SK-N-SH (cell line): ENCODE measurements at regions not wholly inside any gene's neighbourhood (a gene's known extent, or its start where the extent isn't known, plus 50 kb on each side); places are given as distances from the start of the nearest gene placed in this dataset.

Source experiments
- CTCF ChIA-PET: fragments of 300-600, 350-600 bp; formaldehyde crosslinking; extraction: SDS; loops from one replicate; lab custom pipeline; 2021; lab: Yijun Ruan, JAX
- POLR2A ChIA-PET: fragments of 350-600 bp; sonication (Branson Sonifier 250); formaldehyde crosslinking; extraction: SDS; loops from one replicate; lab custom pipeline; 2020; ENCODE audit warnings: antibody characterized with exemption, inconsistent platforms; lab: Yijun Ruan, JAX
- DNase-seq: peaks from one replicate; pipeline ENCODE4 v3.0.0; 2012
- H2AFZ ChIP-seq: fragments of 200-600 bp; sonication (generic); 2 replicates; pipeline ENCODE4 v1.8.1; 2016; ENCODE audit warnings: antibody characterized with exemption, mild to moderate bottlenecking, low read depth
- H3F3A ChIP-seq: fragments of 200-600 bp; sonication (generic); replicated peaks from 2 replicates; pipeline ENCODE3; 2016; ENCODE audit warnings: antibody characterized with exemption, mild to moderate bottlenecking; ENCODE audit not compliant: insufficient read depth
- H3K27ac ChIP-seq, 2 experiments: fragments of 200-500 bp in 1 of 2; fragments of 200-600 bp in 1 of 2; sonication (Bioruptor generic) in 1 of 2; sonication (generic), shearing (Covaris generic) in 1 of 2; 2 replicates each; pipeline versions ENCODE4 v1.5.1 to v1.6.1; 2014 to 2016; ENCODE audit warnings: low read depth in 2 of 2, inconsistent platforms in 1 of 2, low read length in 1 of 2, mild to moderate bottlenecking in 1 of 2, mixed read lengths in 1 of 2
- H3K27me3 ChIP-seq: fragments of 200-600 bp; sonication (generic), shearing (Covaris generic); 2 replicates; pipeline ENCODE4 v1.6.1; 2016; ENCODE audit warnings: mixed run types; ENCODE audit not compliant: insufficient read depth
- H3K36me3 ChIP-seq, 2 experiments: fragments of 200-500 bp in 1 of 2; fragments of 200-600 bp in 1 of 2; sonication (Bioruptor generic) in 1 of 2; sonication (generic) in 1 of 2; replicated peaks in 1 of 2; 2 replicates each; pipeline versions ENCODE3 to v1.5.1; 2014 to 2016; ENCODE audit warnings: low read length in 1 of 2, mild to moderate bottlenecking in 1 of 2; ENCODE audit not compliant: insufficient read depth in 2 of 2, control insufficient read depth in 1 of 2
- H3K4me1 ChIP-seq, 2 experiments: fragments of 200-500 bp in 1 of 2; fragments of 200-600 bp in 1 of 2; sonication (Bioruptor generic) in 1 of 2; sonication (generic), shearing (Covaris generic) in 1 of 2; 2 replicates each; pipeline versions ENCODE4 v1.5.1 to v1.6.1; 2014 to 2016; ENCODE audit warnings: low read depth in 1 of 2, low read length in 1 of 2, mixed run types in 1 of 2; ENCODE audit not compliant: insufficient read depth in 2 of 2, control insufficient read depth in 1 of 2
- H3K4me2 ChIP-seq: fragments of 200-600 bp; sonication (generic), shearing (Covaris generic); 2 replicates; pipeline ENCODE4 v1.6.1; 2017; ENCODE audit warnings: mixed run types
- H3K4me3 ChIP-seq, 2 experiments: fragments of 200-500 bp in 1 of 2; fragments of 200-600 bp in 1 of 2; sonication (Bioruptor generic) in 1 of 2; sonication (generic), shearing (Covaris generic) in 1 of 2; 2 replicates each; pipeline versions ENCODE4 v1.5.1 to v1.8.1; 2014 to 2016; ENCODE audit warnings: low read depth in 2 of 2, inconsistent platforms in 1 of 2, low read length in 1 of 2, mild to moderate bottlenecking in 1 of 2, mixed read lengths in 1 of 2, moderate library complexity in 1 of 2
- H3K79me2 ChIP-seq: fragments of 200-600 bp; sonication (generic); 2 replicates; pipeline ENCODE4 v1.8.1; 2017; ENCODE audit warnings: mild to moderate bottlenecking; ENCODE audit not compliant: insufficient read depth
- H3K9ac ChIP-seq: fragments of 200-600 bp; sonication (generic); 2 replicates; pipeline ENCODE4 v1.6.1; 2017; ENCODE audit warnings: mixed run types
- H3K9me2 ChIP-seq: fragments of 200-600 bp; sonication (generic); 2 replicates; pipeline ENCODE4 v1.6.1; 2017; ENCODE audit warnings: mixed run types
- H3K9me3 ChIP-seq: fragments of 200-600 bp; sonication (generic); 2 replicates; pipeline ENCODE4 v1.6.1; 2017; ENCODE audit warnings: mixed run types, mild to moderate bottlenecking, moderate library complexity
- H4K20me1 ChIP-seq: fragments of 200-600 bp; sonication (generic); 2 replicates; pipeline ENCODE4 v1.6.1; 2017; ENCODE audit warnings: mild to moderate bottlenecking, mixed run types; ENCODE audit not compliant: insufficient read depth
- CTCF ChIP-seq: fragments of 200-600 bp; sonication (generic); IDR thresholded peaks from 2 replicates; pipeline ENCODE4 v1.6.1; 2017; ENCODE audit warnings: antibody characterized with exemption, mild to moderate bottlenecking, moderate library complexity
- ELF1 ChIP-seq: IDR thresholded peaks from 2 replicates; pipeline ENCODE4 v1.4.0; 2012
- EP300 ChIP-seq, 2 experiments: IDR thresholded peaks; 2 replicates each; pipeline versions ENCODE4 v1.4.0 to v1.6.1; 2012; ENCODE audit warnings: borderline replicate concordance in 1 of 2, low read depth in 1 of 2, low read length in 1 of 2
- EZH2phosphoT487 ChIP-seq: fragments of 200-600 bp; sonication (generic); IDR thresholded peaks from 2 replicates; pipeline ENCODE4 v1.6.1; 2017; ENCODE audit warnings: low read depth, mixed run types, mild to moderate bottlenecking, antibody characterized with exemption, moderate library complexity, borderline replicate concordance
- FOSL2 ChIP-seq: IDR thresholded peaks from 2 replicates; pipeline ENCODE4 v1.4.0; 2012; ENCODE audit warnings: low read depth, mild to moderate bottlenecking, moderate library complexity, borderline replicate concordance
- FOXJ3 ChIP-seq: sonication (generic); formaldehyde crosslinking; IDR thresholded peaks from 2 replicates; pipeline ENCODE4 v1.5.1; 2020; ENCODE audit warnings: mild to moderate bottlenecking, missing genetic modification reagents
- FOXM1 ChIP-seq: IDR thresholded peaks from 2 replicates; pipeline ENCODE4 v1.4.0; 2012; ENCODE audit warnings: low read depth, mild to moderate bottlenecking
- JUND ChIP-seq: IDR thresholded peaks from 2 replicates; pipeline ENCODE4 v1.4.0; 2012
- MAX ChIP-seq: IDR thresholded peaks from 2 replicates; pipeline ENCODE4 v1.4.0; 2012; ENCODE audit warnings: low read depth
- NFIC ChIP-seq: IDR thresholded peaks from 2 replicates; pipeline ENCODE4 v1.4.0; 2012; ENCODE audit warnings: borderline replicate concordance
- NRF1 ChIP-seq: IDR thresholded peaks from 2 replicates; pipeline ENCODE4 v1.6.1; 2012; ENCODE audit warnings: low read depth, mild to moderate bottlenecking, low read length
- PBX3 ChIP-seq: IDR thresholded peaks from 2 replicates; pipeline ENCODE4; 2012
- POLR2AphosphoS5 ChIP-seq: IDR thresholded peaks from 2 replicates; pipeline ENCODE4 v1.6.1; 2012; ENCODE audit warnings: low read depth, low read length
- RCOR1 ChIP-seq: fragments of 150-350 bp; IDR thresholded peaks from 2 replicates; pipeline ENCODE4 v1.6.1; 2017; ENCODE audit warnings: antibody characterized with exemption, low read length
- REST ChIP-seq: IDR thresholded peaks from 2 replicates; pipeline ENCODE4 v1.6.1; 2012; ENCODE audit warnings: mild to moderate bottlenecking, low read depth, low read length, moderate library complexity
- RFX5 ChIP-seq: IDR thresholded peaks from 2 replicates; pipeline ENCODE4 v1.6.1; 2012; ENCODE audit warnings: mild to moderate bottlenecking, improper control_type of control experiment, low read length
- RXRA ChIP-seq: IDR thresholded peaks from 2 replicates; pipeline ENCODE4 v1.4.0; 2012; ENCODE audit warnings: low read depth, mild to moderate bottlenecking, borderline replicate concordance
- SMC3 ChIP-seq: IDR thresholded peaks from 2 replicates; pipeline ENCODE4 v1.6.1; 2012; ENCODE audit warnings: low read depth, low read length, improper control_type of control experiment
- TCF12 ChIP-seq: IDR thresholded peaks from 2 replicates; pipeline ENCODE4 v1.4.0; 2012
- TEAD4 ChIP-seq: IDR thresholded peaks from 2 replicates; pipeline ENCODE4 v1.4.0; 2012; ENCODE audit warnings: mild to moderate bottlenecking, borderline replicate concordance; ENCODE audit not compliant: insufficient read depth
- YY1 ChIP-seq: IDR thresholded peaks from 2 replicates; pipeline ENCODE4 v1.4.0; 2012; ENCODE audit warnings: low read depth, mild to moderate bottlenecking
- ZBTB33 ChIP-seq: IDR thresholded peaks from 2 replicates; pipeline ENCODE4 v1.4.0; 2012; ENCODE audit warnings: low read depth, borderline replicate concordance
- WGBS: methylation state at CpG from one replicate; pipeline ENCODE4 v1.1.6; 2017; ENCODE audit warnings: low lambda C conversion rate; 5-methylcytosine and 5-hydroxymethylcytosine counted together

GRCh38 chrX:139112432-139112831 is 400.9 kb upstream of the FGF13 start (continued):
- TF ChIP-seq PBX3: no peak
- TF ChIP-seq FOXM1: no peak
- TF ChIP-seq ZBTB33: no peak
- TF ChIP-seq NFIC: no peak
- TF ChIP-seq RXRA: no peak
- TF ChIP-seq FOXJ3 (CRISPR knock-in tag): no peak
- no peak for TF ChIP-seq NRF1
- no peak for TF ChIP-seq MAX
- TF ChIP-seq EP300 (IDR thresholded peaks at IDR 0.05; ENCODE audit: borderline replicate concordance in 1 of 2, low read depth in 1 of 2, low read length in 1 of 2): no peak
- no peak for TF ChIP-seq FOSL2
- no peak for TF ChIP-seq YY1
- TF ChIP-seq JUND: no peak
- TF ChIP-seq TCF12: no peak

GRCh38 chrX:139106069-139106468 is 394.6 kb upstream of the FGF13 start:
- Histone ChIP-seq H4K20me1 (no peaks in the 10 kb centered on the region), H3K27ac (no peak overlapping the region), H3K4me2 (no peak overlapping the region), H3K4me3 (no peak overlapping the region), H3K9me3 (no peaks in the 10 kb centered on the region), H3K9me2 (no peaks in the 10 kb centered on the region), H3K4me1 (no peaks in the 10 kb centered on the region), H3F3A (no peaks in the 10 kb centered on the region), H3K36me3 (no peaks in the 10 kb centered on the region), H3K79me2 (no peaks in the 10 kb centered on the region), H2AFZ (no peak overlapping the region), H3K27me3 (no peaks in the 10 kb centered on the region; the same call in 1 of the 2 replicates), H3K9ac (no peak overlapping the region)
- ChIA-PET CTCF (no interaction called here), POLR2A (no interaction called here)
- no peak for DNase-seq
- 7% methylated on average over 2 of the region's 2 CpGs for WGBS
- TF ChIP-seq RXRA (no peak), CTCF (no peak), RCOR1 (no peak), POLR2AphosphoS5 (no peak), RFX5 (no peak), REST (no peak), TEAD4 (no peak), ELF1 (no peak), EZH2phosphoT487 (no peak), SMC3 (no peak)
